ENCODE measurements at regions not wholly inside any gene's neighbourhood (a gene's known extent, or its start where the extent isn't known, plus 50 kb on each side); places are given as distances from the start of the nearest gene placed in this dataset.

GRCh38 chr20:40887105-40887504 is 141.5 kb upstream of the TOP1 start (continued):
- TF ChIP-seq, protein P1, sequence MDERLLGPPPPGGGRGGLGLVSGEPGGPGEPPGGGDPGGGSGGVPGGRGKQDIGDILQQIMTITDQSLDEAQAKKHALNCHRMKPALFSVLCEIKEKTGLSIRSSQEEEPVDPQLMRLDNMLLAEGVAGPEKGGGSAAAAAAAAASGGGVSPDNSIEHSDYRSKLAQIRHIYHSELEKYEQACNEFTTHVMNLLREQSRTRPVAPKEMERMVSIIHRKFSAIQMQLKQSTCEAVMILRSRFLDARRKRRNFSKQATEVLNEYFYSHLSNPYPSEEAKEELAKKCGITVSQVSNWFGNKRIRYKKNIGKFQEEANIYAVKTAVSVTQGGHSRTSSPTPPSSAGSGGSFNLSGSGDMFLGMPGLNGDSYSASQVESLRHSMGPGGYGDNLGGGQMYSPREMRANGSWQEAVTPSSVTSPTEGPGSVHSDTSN (CRISPR knock-in tag; IDR thresholded peaks at IDR 0.05), result peak; percentile 55; the same call in 1 of the 2 replicates
- TF ChIP-seq ZNF672 (CRISPR knock-in tag; IDR thresholded peaks at IDR 0.05), result no peak
- TF ChIP-seq, protein P2, sequence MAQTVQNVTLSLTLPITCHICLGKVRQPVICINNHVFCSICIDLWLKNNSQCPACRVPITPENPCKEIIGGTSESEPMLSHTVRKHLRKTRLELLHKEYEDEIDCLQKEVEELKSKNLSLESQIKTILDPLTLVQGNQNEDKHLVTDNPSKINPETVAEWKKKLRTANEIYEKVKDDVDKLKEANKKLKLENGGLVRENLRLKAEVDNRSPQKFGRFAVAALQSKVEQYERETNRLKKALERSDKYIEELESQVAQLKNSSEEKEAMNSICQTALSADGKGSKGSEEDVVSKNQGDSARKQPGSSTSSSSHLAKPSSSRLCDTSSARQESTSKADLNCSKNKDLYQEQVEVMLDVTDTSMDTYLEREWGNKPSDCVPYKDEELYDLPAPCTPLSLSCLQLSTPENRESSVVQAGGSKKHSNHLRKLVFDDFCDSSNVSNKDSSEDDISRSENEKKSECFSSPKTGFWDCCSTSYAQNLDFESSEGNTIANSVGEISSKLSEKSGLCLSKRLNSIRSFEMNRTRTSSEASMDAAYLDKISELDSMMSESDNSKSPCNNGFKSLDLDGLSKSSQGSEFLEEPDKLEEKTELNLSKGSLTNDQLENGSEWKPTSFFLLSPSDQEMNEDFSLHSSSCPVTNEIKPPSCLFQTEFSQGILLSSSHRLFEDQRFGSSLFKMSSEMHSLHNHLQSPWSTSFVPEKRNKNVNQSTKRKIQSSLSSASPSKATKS (CRISPR knock-in tag; IDR thresholded peaks at IDR 0.05), result no peak
- TF ChIP-seq, protein P3, sequence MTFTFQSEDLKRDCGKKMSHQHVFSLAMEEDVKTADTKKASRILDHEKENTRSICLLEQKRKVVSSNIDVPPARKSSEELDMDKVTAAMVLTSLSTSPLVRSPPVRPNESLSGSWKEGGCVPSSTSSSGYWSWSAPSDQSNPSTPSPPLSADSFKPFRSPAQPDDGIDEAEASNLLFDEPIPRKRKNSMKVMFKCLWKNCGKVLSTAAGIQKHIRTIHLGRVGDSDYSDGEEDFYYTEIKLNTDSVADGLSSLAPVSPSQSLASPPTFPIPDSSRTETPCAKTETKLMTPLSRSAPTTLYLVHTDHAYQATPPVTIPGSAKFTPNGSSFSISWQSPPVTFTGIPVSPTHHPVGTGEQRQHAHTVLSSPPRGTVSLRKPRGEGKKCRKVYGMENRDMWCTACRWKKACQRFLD (CRISPR knock-in tag; IDR thresholded peaks at IDR 0.05; ENCODE audit: borderline replicate concordance), result no peak
- 0 out of 2 replicates have a peak, but pooled peaks have one; percentile 25 for TF ChIP-seq ZNF777 (CRISPR knock-in tag; IDR thresholded peaks at IDR 0.05)
- no peak for TF ChIP-seq ZNF746 (CRISPR knock-in tag; IDR thresholded peaks at IDR 0.05)
- no peak for TF ChIP-seq CC2D1A (CRISPR knock-in tag; IDR thresholded peaks at IDR 0.05)
- no peak for TF ChIP-seq ZNF737 (CRISPR knock-in tag; IDR thresholded peaks at IDR 0.05; ENCODE audit: borderline replicate concordance)
- no peak for TF ChIP-seq ZNF251 (CRISPR knock-in tag; IDR thresholded peaks at IDR 0.05)
- no peak for TF ChIP-seq HMGA1 (CRISPR knock-in tag; conservative IDR thresholded peaks at IDR 0.05)
- no peak for TF ChIP-seq KLF12 (CRISPR knock-in tag; IDR thresholded peaks at IDR 0.05; ENCODE audit: borderline replicate concordance)
- no peak for TF ChIP-seq NFRKB (IDR thresholded peaks at IDR 0.05)
- TF ChIP-seq DBP (CRISPR knock-in tag; IDR thresholded peaks at IDR 0.05; ENCODE audit: not compliant biosample characterization), result no peak
- no peak for TF ChIP-seq ZNF790 (CRISPR knock-in tag; IDR thresholded peaks at IDR 0.05; ENCODE audit: borderline replicate concordance)
- no peak for TF ChIP-seq ZNF101 (CRISPR knock-in tag; IDR thresholded peaks at IDR 0.05; ENCODE audit: borderline replicate concordance, low read depth)
- TF ChIP-seq ARNT2 (CRISPR knock-in tag; IDR thresholded peaks at IDR 0.05; ENCODE audit: low read depth), result no peak
- TF ChIP-seq ZNF562 (CRISPR knock-in tag; IDR thresholded peaks at IDR 0.05; ENCODE audit: borderline replicate concordance), result no peak
- TF ChIP-seq PAXIP1 (CRISPR knock-in tag; conservative IDR thresholded peaks at IDR 0.05), result 0 out of 2 replicates have a peak, but pooled peaks have one; percentile 31
- TF ChIP-seq ZBTB20 (CRISPR knock-in tag; IDR thresholded peaks at IDR 0.05; ENCODE audit: borderline replicate concordance, low read depth), result no peak
- TF ChIP-seq MTF1 (CRISPR knock-in tag; IDR thresholded peaks at IDR 0.05), result no peak
- no peak for TF ChIP-seq NFE2 (CRISPR knock-in tag; IDR thresholded peaks at IDR 0.05)
- TF ChIP-seq RXRB (CRISPR knock-in tag; IDR thresholded peaks at IDR 0.05; ENCODE audit: borderline replicate concordance), result peak; percentile 31; the same call in 1 of the 2 replicates
- peak; percentile 85 for TF ChIP-seq RBM39 (IDR thresholded peaks at IDR 0.05; ENCODE audit: low read depth, low read length, poor library complexity, severe bottlenecking)
